Activated CD8-positive, alpha-beta T cell treated with anti-CD3 and anti-CD28 coated beads for 36 hours (primary cell): ENCODE measurements at regions not wholly inside any gene's neighbourhood (a gene's known extent, or its start where the extent isn't known, plus 50 kb on each side); places are given as distances from the start of the nearest gene placed in this dataset.
"Not testable (repeated sequence)": the region's sequence is repeated elsewhere in the genome, so short reads cannot be mapped to it uniquely, and the experiment has no call there.

Experiments used
- ATAC-seq: fragments of 200-7000 bp; cut with Tn5 transposase; one replicate; pipeline ENCODE4 v1.10.0; 2021; ENCODE audit warnings: mild to moderate bottlenecking, moderate library complexity
- CTCF ChIA-PET: fragments of 350-600 bp; sonication (Branson Sonifier 250); formaldehyde crosslinking; loops from one replicate; lab custom pipeline; 2021; ENCODE audit warnings: antibody characterized with exemption; lab: Charles Lee
- POLR2A ChIA-PET: fragments of 350-600 bp; sonication (Branson Sonifier 250); formaldehyde crosslinking; loops from one replicate; lab custom pipeline; 2021; ENCODE audit warnings: antibody characterized with exemption; lab: Charles Lee
- DNase-seq: peaks from one replicate; pipeline ENCODE4 v3.0.0-alpha.2; 2020
- H3K27ac Mint-ChIP-seq: one replicate; pipeline ENCODE4 v1.8.0; 2021; ENCODE audit warnings: mild to moderate bottlenecking, mixed read lengths
- H3K27me3 Mint-ChIP-seq: one replicate; pipeline ENCODE4 v1.8.0; 2021; ENCODE audit warnings: mixed read lengths
- H3K36me3 Mint-ChIP-seq: one replicate; pipeline ENCODE4 v1.8.0; 2021; ENCODE audit warnings: low read depth, mixed read lengths
- H3K4me1 Mint-ChIP-seq: one replicate; pipeline ENCODE4 v1.8.0; 2021; ENCODE audit warnings: low read depth, mixed read lengths
- H3K4me3 Mint-ChIP-seq: one replicate; pipeline ENCODE4 v1.8.0; 2021; ENCODE audit warnings: mild to moderate bottlenecking, moderate library complexity, mixed read lengths
- H3K9me3 Mint-ChIP-seq: one replicate; pipeline ENCODE4 v1.8.0; 2021; ENCODE audit warnings: mixed read lengths
- intact Hi-C: fragments of 100-400 bp; cut with micrococcal nuclease; formaldehyde crosslinking; loops from one replicate; pipeline ENCODE4 v1.10.0; 2022
- TF ChIP-seq, protein P1 (sequence below): fragments of 200-600 bp; IDR thresholded peaks from one replicate; pipeline ENCODE4 v1.8.0; 2022; ENCODE audit warnings: antibody characterized with exemption, mild to moderate bottlenecking

DNA sequence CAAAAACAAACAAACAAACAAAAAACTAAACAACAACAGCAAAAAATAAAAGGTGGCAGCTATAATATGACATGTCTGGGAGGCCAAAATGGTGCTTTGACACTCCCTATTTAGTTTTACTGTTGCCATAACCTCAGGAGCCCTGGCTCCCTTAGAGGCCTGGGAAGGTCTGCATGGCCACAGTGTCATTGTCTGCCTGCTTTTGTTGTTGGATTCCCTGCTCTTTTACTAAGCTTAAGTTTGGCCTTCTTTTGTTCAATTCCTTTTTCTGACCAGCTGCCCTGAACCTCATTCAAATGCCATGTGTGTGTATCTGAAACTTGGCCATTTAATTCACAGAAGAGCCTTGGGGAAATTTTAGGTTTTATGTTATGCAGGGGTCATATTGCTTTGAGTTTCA lies 458.2 kb downstream of the TMEM232 start:
- H3K4me1 Mint-ChIP-seq, result peaks cover 2% of the 10 kb centered on the region
- H3K27me3 Mint-ChIP-seq, result no peaks in the 10 kb centered on the region
- H3K27ac Mint-ChIP-seq, result no peak overlapping the region
- intact Hi-C loops, result no loop called here
- ChIA-PET CTCF (interaction anchor here (1.6 kb wide), 1 partner anchor 16 kb away, joined by 5 read pairs; no protein-coding TSS in a partner anchor), POLR2A (no interaction called here)
- DNase-seq, result no peak
- no peak for ATAC-seq
- H3K36me3 Mint-ChIP-seq, result no peaks in the 10 kb centered on the region
- TF ChIP-seq, protein P1, sequence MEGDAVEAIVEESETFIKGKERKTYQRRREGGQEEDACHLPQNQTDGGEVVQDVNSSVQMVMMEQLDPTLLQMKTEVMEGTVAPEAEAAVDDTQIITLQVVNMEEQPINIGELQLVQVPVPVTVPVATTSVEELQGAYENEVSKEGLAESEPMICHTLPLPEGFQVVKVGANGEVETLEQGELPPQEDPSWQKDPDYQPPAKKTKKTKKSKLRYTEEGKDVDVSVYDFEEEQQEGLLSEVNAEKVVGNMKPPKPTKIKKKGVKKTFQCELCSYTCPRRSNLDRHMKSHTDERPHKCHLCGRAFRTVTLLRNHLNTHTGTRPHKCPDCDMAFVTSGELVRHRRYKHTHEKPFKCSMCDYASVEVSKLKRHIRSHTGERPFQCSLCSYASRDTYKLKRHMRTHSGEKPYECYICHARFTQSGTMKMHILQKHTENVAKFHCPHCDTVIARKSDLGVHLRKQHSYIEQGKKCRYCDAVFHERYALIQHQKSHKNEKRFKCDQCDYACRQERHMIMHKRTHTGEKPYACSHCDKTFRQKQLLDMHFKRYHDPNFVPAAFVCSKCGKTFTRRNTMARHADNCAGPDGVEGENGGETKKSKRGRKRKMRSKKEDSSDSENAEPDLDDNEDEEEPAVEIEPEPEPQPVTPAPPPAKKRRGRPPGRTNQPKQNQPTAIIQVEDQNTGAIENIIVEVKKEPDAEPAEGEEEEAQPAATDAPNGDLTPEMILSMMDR, result no peak
- no peaks in the 10 kb centered on the region for H3K9me3 Mint-ChIP-seq
- H3K4me3 Mint-ChIP-seq, result no peak overlapping the region

DNA sequence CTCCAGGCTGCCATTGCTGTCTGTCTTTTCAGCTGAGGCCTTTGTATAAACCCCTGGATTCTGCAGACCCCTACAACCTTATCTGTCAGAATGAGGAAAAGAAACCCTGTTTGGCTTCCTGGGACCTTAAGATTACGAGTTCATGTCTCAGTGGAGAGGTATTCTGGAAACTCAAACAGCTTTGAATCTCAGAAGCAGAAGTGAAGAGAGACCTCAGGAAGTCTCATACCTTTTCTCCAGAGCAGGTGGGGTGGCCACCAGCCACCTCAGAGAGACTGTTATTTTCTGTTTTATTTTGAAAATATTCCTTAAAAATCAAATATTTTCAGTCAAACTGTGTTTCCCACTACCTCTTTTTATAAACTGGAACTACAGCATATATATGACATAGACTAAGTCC lies 457.5 kb downstream of the TMEM232 start:
- intact Hi-C loops, result no loop called here

DNA sequence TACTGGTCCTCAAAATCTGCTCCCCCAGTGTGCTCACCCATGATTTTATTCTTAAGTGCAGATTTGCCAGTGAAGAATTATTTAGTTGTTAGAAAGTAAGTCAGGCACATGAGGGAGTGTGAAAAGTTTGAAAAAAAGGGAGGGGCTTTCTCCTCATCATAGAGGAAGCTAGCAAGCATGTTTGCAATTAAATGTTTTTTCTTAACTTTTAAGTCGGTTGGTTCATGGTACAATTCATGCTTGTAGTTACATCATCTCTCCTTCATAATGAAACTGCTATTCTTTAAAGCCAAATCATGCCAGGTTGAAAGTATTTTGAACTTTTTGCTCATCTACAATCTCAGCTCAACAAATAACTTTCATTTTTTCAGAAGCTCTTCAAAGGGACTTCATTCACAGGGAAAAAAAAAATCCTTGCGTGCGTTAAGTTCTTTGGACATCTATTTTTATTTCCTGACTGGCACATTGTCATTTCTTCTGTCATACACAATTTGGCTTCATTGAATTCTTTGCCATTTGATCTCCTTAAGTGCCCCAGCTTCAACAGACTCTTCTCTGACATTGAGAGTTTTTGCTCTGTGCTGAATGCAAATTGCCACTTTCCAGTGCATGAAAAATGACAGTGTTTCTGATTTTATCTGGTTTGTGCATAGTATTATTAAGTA lies 456.9 kb downstream of the TMEM232 start:
- POLR2A ChIA-PET, result no interaction called here
- CTCF ChIA-PET, result no interaction called here
- no peak overlapping the region for H3K27ac Mint-ChIP-seq
- no peaks in the 10 kb centered on the region for H3K9me3 Mint-ChIP-seq
- H3K4me1 Mint-ChIP-seq, result peaks cover 2% of the 10 kb centered on the region
- intact Hi-C loops, result no loop called here
- no peak overlapping the region for H3K4me3 Mint-ChIP-seq
- no peak for DNase-seq
- H3K36me3 Mint-ChIP-seq, result no peaks in the 10 kb centered on the region
- TF ChIP-seq, protein P1, result no peak
- no peak for ATAC-seq
- H3K27me3 Mint-ChIP-seq, result no peaks in the 10 kb centered on the region

More for the DNA sequence above, 457.5 kb downstream of the TMEM232 start:
- ChIA-PET POLR2A (no interaction called here), CTCF (interaction anchor here (1.6 kb wide), 1 partner anchor 17 kb away, joined by 5 read pairs; no protein-coding TSS in a partner anchor)
- TF ChIP-seq, protein P1, result no peak
- H3K9me3 Mint-ChIP-seq, result no peaks in the 10 kb centered on the region
- H3K36me3 Mint-ChIP-seq, result no peaks in the 10 kb centered on the region
- H3K4me1 Mint-ChIP-seq, result peaks cover 2% of the 10 kb centered on the region
- H3K4me3 Mint-ChIP-seq, result no peak overlapping the region
- ATAC-seq, result no peak
- DNase-seq, result no peak
- no peak overlapping the region for H3K27ac Mint-ChIP-seq
- no peaks in the 10 kb centered on the region for H3K27me3 Mint-ChIP-seq

DNA sequence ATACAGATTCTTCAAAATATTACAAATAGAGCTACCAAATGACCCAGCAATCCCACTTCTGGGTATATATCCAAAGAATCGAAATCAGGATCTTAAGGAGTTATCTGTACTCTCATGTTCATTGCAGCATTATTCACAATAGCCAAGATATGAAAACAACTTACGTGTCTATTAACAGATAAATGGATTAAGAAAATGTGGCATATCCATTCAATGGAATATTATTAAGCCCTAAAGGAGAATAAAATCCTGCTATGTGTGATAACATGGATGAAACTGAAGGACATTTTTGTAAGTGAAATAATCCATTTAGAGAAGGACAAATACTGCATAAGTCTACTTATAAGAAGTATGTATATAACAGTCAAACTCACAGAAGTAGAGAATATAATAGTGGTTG lies 450.6 kb downstream of the TMEM232 start:
- no peak for DNase-seq
- H3K27ac Mint-ChIP-seq, result no peak overlapping the region

DNA sequence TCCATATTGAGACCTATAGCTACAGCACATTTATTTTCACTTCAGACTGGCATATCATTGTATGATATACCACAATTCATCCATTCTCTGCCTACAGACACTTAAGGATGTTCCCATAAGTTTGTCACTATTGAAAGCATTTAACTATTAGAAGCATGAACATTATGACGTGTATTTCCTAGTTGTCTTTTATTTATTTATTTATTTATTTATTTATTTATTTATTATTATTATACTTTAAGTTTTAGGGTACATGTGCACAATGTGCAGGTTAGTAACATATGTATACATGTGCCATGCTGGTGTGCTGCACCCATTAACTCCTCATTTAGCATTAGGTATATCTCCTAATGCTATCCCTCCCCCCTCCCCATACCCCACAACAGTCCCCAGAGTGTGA lies 448.0 kb downstream of the TMEM232 start:
- H3K4me1 Mint-ChIP-seq, DNase-seq, ATAC-seq, POLR2A ChIA-PET, H3K27ac Mint-ChIP-seq, H3K4me3 Mint-ChIP-seq, H3K27me3 Mint-ChIP-seq, CTCF ChIA-PET, intact Hi-C loops, H3K36me3 Mint-ChIP-seq: not testable (repeated sequence)
- H3K9me3 Mint-ChIP-seq, result peaks cover 31% of the 10 kb centered on the region

More for the DNA sequence above, 450.6 kb downstream of the TMEM232 start:
- intact Hi-C loops, result no loop called here
- no peaks in the 10 kb centered on the region for H3K36me3 Mint-ChIP-seq
- ChIA-PET CTCF (no interaction called here), POLR2A (no interaction called here)
- no peak overlapping the region for H3K4me3 Mint-ChIP-seq
- TF ChIP-seq, protein P1, result no peak
- peaks cover 16% of the 10 kb centered on the region for H3K9me3 Mint-ChIP-seq
- no peak for ATAC-seq
- no peaks in the 10 kb centered on the region for H3K27me3 Mint-ChIP-seq
- no peaks in the 10 kb centered on the region for H3K4me1 Mint-ChIP-seq

DNA sequence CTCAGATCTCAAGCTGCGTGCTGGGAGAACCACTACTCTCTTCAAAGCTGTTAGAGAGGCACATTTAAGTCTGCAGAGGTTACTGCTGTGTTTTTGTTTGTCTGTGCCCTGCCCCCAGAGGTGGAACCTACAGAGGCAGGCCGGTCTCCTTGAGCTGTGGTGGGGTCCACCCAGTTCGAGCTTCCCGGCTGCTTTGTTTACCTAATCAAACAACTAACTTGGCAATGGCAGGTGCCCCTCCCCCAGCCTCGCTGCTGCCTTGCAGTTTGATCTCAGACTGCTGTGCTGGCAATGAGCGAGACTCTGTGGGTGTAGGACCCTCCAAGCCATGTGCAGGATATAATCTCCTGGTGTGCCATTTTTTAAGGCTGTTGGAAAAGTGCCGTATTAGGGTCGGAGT lies 442.4 kb downstream of the TMEM232 start:
- H3K4me1 Mint-ChIP-seq, H3K27me3 Mint-ChIP-seq, CTCF ChIA-PET, H3K27ac Mint-ChIP-seq, intact Hi-C loops, DNase-seq, H3K4me3 Mint-ChIP-seq, POLR2A ChIA-PET, ATAC-seq, H3K36me3 Mint-ChIP-seq: not testable (repeated sequence)
- peaks cover 26% of the 10 kb centered on the region for H3K9me3 Mint-ChIP-seq
